ENCODE measurements at regions not wholly inside any gene's neighbourhood (a gene's known extent, or its start where the extent isn't known, plus 50 kb on each side); places are given as distances from the start of the nearest gene placed in this dataset.

- no peak for TF ChIP-seq POLR2A (IDR thresholded peaks at IDR 0.05; ENCODE audit: low read length)
- no peak for TF ChIP-seq GATA1 (IDR thresholded peaks at IDR 0.05; ENCODE audit: low read depth, low read length)
These were observed 90.1 kb upstream of the GOT2 start for GRCh38 chr16:58824201-58824600.
